Endothelial cell of umbilical vein (primary cell): ENCODE measurements at regions not wholly inside any gene's neighbourhood (a gene's known extent, or its start where the extent isn't known, plus 50 kb on each side); places are given as distances from the start of the nearest gene placed in this dataset.

Experiments
- BruUV-seq: library from RNA; stranded (reverse); fragments of 400-500 nt; replicated peaks from 2 replicates; lab custom pipeline; 2021; lab: Mats Ljungman, UMichigan
- CTCF ChIA-PET: fragments of 300-600, 350-600 bp; sonication (Branson Sonifier 250); formaldehyde crosslinking; loops from one replicate; lab custom pipeline; 2021; ENCODE audit warnings: antibody characterized with exemption, inconsistent platforms; lab: Charles Lee
- POLR2A ChIA-PET: fragments of 300-600, 350-600 bp; sonication (Branson Sonifier 250); formaldehyde crosslinking; loops from one replicate; lab custom pipeline; 2021; ENCODE audit warnings: antibody characterized with exemption, inconsistent platforms; lab: Charles Lee
- DNase-seq: peaks from one replicate; pipeline ENCODE4 v3.0.0-alpha.2; 2011; ENCODE audit warnings: low read depth, low spot score
- FAIRE-seq: peaks from 2 replicates; lab custom pipeline; 2011; peaks lifted over from hg19 to GRCh38; lab: Jason Lieb, UNC
- H2AFZ ChIP-seq: 2 replicates; pipeline ENCODE4 v1.6.0; 2012; ENCODE audit warnings: low read depth, low read length, control low read depth, inconsistent platforms
- H3K27ac ChIP-seq: 2 replicates; pipeline ENCODE4 v1.5.1; 2011; ENCODE audit warnings: low read depth, mild to moderate bottlenecking, control low read depth, low read length, moderate library complexity; ENCODE audit not compliant: insufficient read depth
- H3K27me3 ChIP-seq, 2 experiments: 2 replicates each; pipeline versions ENCODE4 v1.6.0 to v1.6.1; 2011; ENCODE audit warnings: low read length in 2 of 2, mixed read lengths in 1 of 2; ENCODE audit not compliant: control insufficient read depth in 2 of 2, insufficient read depth in 2 of 2
- H3K36me3 ChIP-seq, 2 experiments: 2 replicates in 1 of 2; 3 replicates in 1 of 2; pipeline ENCODE4 v1.5.1; 2011; ENCODE audit warnings: low read length in 2 of 2, mild to moderate bottlenecking in 1 of 2, moderate library complexity in 1 of 2; ENCODE audit not compliant: control insufficient read depth in 2 of 2, insufficient read depth in 2 of 2; ENCODE audit errors: extremely low read depth in 1 of 2
- H3K4me1 ChIP-seq: 3 replicates; pipeline ENCODE4 v1.5.1; 2011; ENCODE audit warnings: mild to moderate bottlenecking, low read length; ENCODE audit not compliant: control insufficient read depth, insufficient read depth; ENCODE audit errors: extremely low read depth
- H3K4me2 ChIP-seq: 2 replicates; pipeline ENCODE4 v1.6.1; 2011; ENCODE audit warnings: low read length, control low read depth, mixed read lengths; ENCODE audit not compliant: insufficient read depth
- H3K4me3 ChIP-seq, 3 experiments: fragments of 200-600 bp in 1 of 3; sonication (generic), shearing (Covaris generic) in 1 of 3; replicated peaks in 1 of 3; 2 replicates each; pipeline ENCODE4 v1.5.1; 2011 to 2016; ENCODE audit warnings: control low read depth in 3 of 3, low read length in 3 of 3, mild to moderate bottlenecking in 2 of 3, inconsistent platforms in 1 of 3, low read depth in 1 of 3, moderate library complexity in 1 of 3; ENCODE audit not compliant: insufficient read depth in 1 of 3
- H3K79me2 ChIP-seq: 2 replicates; pipeline ENCODE4 v1.6.0; 2012; ENCODE audit warnings: low read length, inconsistent platforms; ENCODE audit not compliant: control insufficient read depth, insufficient read depth
- H3K9ac ChIP-seq: replicated peaks from 2 replicates; pipeline ENCODE3; 2011; ENCODE audit warnings: low read length, control low read depth; ENCODE audit not compliant: insufficient read depth; ENCODE audit errors: extremely low read depth
- H3K9me1 ChIP-seq: replicated peaks from 3 replicates; pipeline ENCODE4 v1.6.0; 2011; ENCODE audit warnings: mild to moderate bottlenecking, low read length; ENCODE audit not compliant: control insufficient read depth, insufficient read depth; ENCODE audit errors: extremely low read depth
- H3K9me3 ChIP-seq: replicated peaks from 2 replicates; pipeline ENCODE4 v1.5.1; 2012; ENCODE audit warnings: low read length, inconsistent platforms; ENCODE audit not compliant: control insufficient read depth, insufficient read depth
- H4K20me1 ChIP-seq: replicated peaks from 2 replicates; pipeline ENCODE3; 2011; ENCODE audit warnings: mild to moderate bottlenecking, low read length; ENCODE audit not compliant: control insufficient read depth, insufficient read depth; ENCODE audit errors: extremely low read depth
- CTCF ChIP-seq, 2 donors: IDR thresholded peaks; 1 replicate in 1 of 2; 2 replicates in 1 of 2; pipeline ENCODE4 v1.5.1; 2011; ENCODE audit warnings: low read length in 2 of 2, mild to moderate bottlenecking in 2 of 2, moderate library complexity in 2 of 2, control low read depth in 1 of 2, inconsistent platforms in 1 of 2, low read depth in 1 of 2; ENCODE audit not compliant: insufficient read depth in 1 of 2; ENCODE audit errors: extremely low read depth in 1 of 2
- EZH2 ChIP-seq: IDR thresholded peaks from 2 replicates; pipeline ENCODE4 v1.6.1; 2012; ENCODE audit warnings: borderline replicate concordance, low read depth, mild to moderate bottlenecking, moderate library complexity, low read length, inconsistent platforms; ENCODE audit not compliant: severe bottlenecking
- FOS ChIP-seq: IDR thresholded peaks from 2 replicates; pipeline ENCODE4 v1.6.1; 2011; ENCODE audit warnings: mild to moderate bottlenecking, low read length, moderate library complexity, borderline replicate concordance; ENCODE audit not compliant: insufficient read depth
- GATA2 ChIP-seq: IDR thresholded peaks from 2 replicates; pipeline ENCODE4 v1.7.0; 2011; ENCODE audit warnings: low read depth, mild to moderate bottlenecking, moderate library complexity, mixed read lengths, low read length; ENCODE audit not compliant: insufficient read length, insufficient read depth
- JUN ChIP-seq: IDR thresholded peaks from 2 replicates; pipeline ENCODE4 v1.6.1; 2011; ENCODE audit warnings: borderline replicate concordance, low read depth; ENCODE audit not compliant: insufficient read length, insufficient read depth
- MYC ChIP-seq: IDR thresholded peaks from one replicate; pipeline ENCODE4 v1.6.1; 2011; ENCODE audit warnings: mild to moderate bottlenecking, low read depth, low read length
- POLR2A ChIP-seq: IDR thresholded peaks from 2 replicates; pipeline ENCODE4 v1.6.1; 2012; ENCODE audit warnings: low read depth, mild to moderate bottlenecking, control low read depth, low read length
- POLR2AphosphoS5 ChIP-seq: IDR thresholded peaks from 2 replicates; pipeline ENCODE4 v1.6.1; 2012; ENCODE audit warnings: low read depth, mild to moderate bottlenecking, control low read depth, low read length, moderate library complexity; ENCODE audit not compliant: insufficient read depth
- dilution Hi-C: fragments of 300-500 bp; cut with MboI; formaldehyde crosslinking; loops from one replicate; pipeline ENCODE4 v1.15.0; 2019; ENCODE audit warnings: low sequenced_read_pairs; ENCODE audit not compliant: extremely low pct_ligation_motif_present
- intact Hi-C: fragments of 100-400 bp; cut with micrococcal nuclease; formaldehyde crosslinking; loops from one replicate; pipeline ENCODE4 v1.10.0; 2022
- TF ChIP-seq, protein P1 (sequence below): IDR thresholded peaks from 2 replicates; pipeline ENCODE4 v1.6.1; 2011; ENCODE audit not compliant: insufficient read depth, insufficient read length

DNA sequence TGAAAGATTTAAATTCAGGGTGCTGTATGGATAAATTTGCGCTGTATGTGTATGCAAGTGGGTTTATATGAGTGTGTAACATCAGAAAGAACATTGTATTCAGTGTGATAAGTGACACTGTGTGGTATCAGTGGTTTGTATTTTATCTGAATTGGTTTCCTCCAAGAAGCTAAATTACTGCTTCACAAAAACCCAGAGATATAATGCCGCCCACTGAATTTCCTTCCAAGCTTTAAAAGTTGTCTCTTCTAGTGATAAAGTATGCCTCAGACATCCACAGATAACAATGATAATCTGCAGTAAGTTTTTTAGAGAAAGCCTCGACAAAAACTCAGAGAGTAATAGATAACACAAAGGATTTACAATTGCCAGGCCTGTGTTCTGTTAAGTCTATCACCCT lies 710.6 kb upstream of the HS3ST1 start:
- H3K4me3 ChIP-seq: no peak overlapping the region
- H4K20me1 ChIP-seq: no peaks in the 10 kb centered on the region
- FAIRE-seq: no peak
- dilution Hi-C loops: no loop called here
- no peaks in the 10 kb centered on the region for H3K9me1 ChIP-seq
- no peaks in the 10 kb centered on the region for H3K36me3 ChIP-seq
- no peak overlapping the region for H3K9ac ChIP-seq
- POLR2A ChIA-PET: no interaction called here
- no peak overlapping the region for H2AFZ ChIP-seq
- no peak for TF ChIP-seq FOS
- TF ChIP-seq MYC: no peak
- no peak for TF ChIP-seq GATA2
- no peak for TF ChIP-seq POLR2A
- no peak for TF ChIP-seq EZH2
- TF ChIP-seq CTCF (IDR thresholded peaks at IDR 0.05; ENCODE audit: extremely low read depth in 1 of 2, insufficient read depth in 1 of 2, low read depth in 1 of 2, low read length in 2 of 2): no peak
- TF ChIP-seq POLR2AphosphoS5: no peak
- TF ChIP-seq, protein P1, sequence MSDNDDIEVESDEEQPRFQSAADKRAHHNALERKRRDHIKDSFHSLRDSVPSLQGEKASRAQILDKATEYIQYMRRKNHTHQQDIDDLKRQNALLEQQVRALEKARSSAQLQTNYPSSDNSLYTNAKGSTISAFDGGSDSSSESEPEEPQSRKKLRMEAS: no peak
- TF ChIP-seq JUN: no peak
- H3K27me3 ChIP-seq: no peaks in the 10 kb centered on the region
- H3K79me2 ChIP-seq: no peaks in the 10 kb centered on the region
- no peak overlapping the region for H3K4me2 ChIP-seq
- BruUV-seq: no TSS peak
- no peaks in the 10 kb centered on the region for H3K4me1 ChIP-seq
- no peak for DNase-seq
- CTCF ChIA-PET: no interaction called here
- H3K9me3 ChIP-seq: no peaks in the 10 kb centered on the region
- intact Hi-C loops: no loop called here
- H3K27ac ChIP-seq: no peak overlapping the region
